ENCODE measurements at regions not wholly inside any gene's neighbourhood (a gene's known extent, or its start where the extent isn't known, plus 50 kb on each side); places are given as distances from the start of the nearest gene placed in this dataset.

- no peak for TF ChIP-seq CTCF (IDR thresholded peaks at IDR 0.05; ENCODE audit: low read length)
- TF ChIP-seq EZH2 (optimal IDR thresholded peaks at IDR 0.05; ENCODE audit: low read depth, low read length): no peak
- TF ChIP-seq EZH2phosphoT487 (IDR thresholded peaks at IDR 0.05; ENCODE audit: low read length): no peak
Measured at GRCh38 chr7:116390363-116390762, 109.2 kb upstream of the CAV2 start.
